Endothelial cell (in vitro differentiated cells): ENCODE measurements at regions not wholly inside any gene's neighbourhood (a gene's known extent, or its start where the extent isn't known, plus 50 kb on each side); places are given as distances from the start of the nearest gene placed in this dataset.
"Not testable (repeated sequence)": the region's sequence is repeated elsewhere in the genome, so short reads cannot be mapped to it uniquely, and the experiment has no call there.

ENCODE experiments used
- DNase-seq: peaks from one replicate; pipeline ENCODE4 v3.0.0; 2021; ENCODE audit warnings: low spot score
- H3K27ac Mint-ChIP-seq: one replicate; pipeline ENCODE4 v1.8.0; 2021; ENCODE audit warnings: mixed read lengths, inconsistent platforms; ENCODE audit not compliant: unreplicated experiment
- H3K27me3 Mint-ChIP-seq: one replicate; pipeline ENCODE4 v1.8.0; 2021; ENCODE audit warnings: mild to moderate bottlenecking, moderate library complexity, mixed read lengths, inconsistent platforms; ENCODE audit not compliant: unreplicated experiment
- H3K36me3 Mint-ChIP-seq: one replicate; pipeline ENCODE4 v1.8.0; 2021; ENCODE audit warnings: mild to moderate bottlenecking, low read depth, mixed read lengths, inconsistent platforms; ENCODE audit not compliant: unreplicated experiment
- H3K4me1 Mint-ChIP-seq: one replicate; pipeline ENCODE4 v1.8.0; 2021; ENCODE audit warnings: mild to moderate bottlenecking, mixed read lengths, inconsistent platforms; ENCODE audit not compliant: unreplicated experiment
- H3K4me3 Mint-ChIP-seq: one replicate; pipeline ENCODE4 v1.8.0; 2021; ENCODE audit warnings: mild to moderate bottlenecking, mixed read lengths, inconsistent platforms; ENCODE audit not compliant: unreplicated experiment
- H3K9me3 Mint-ChIP-seq: one replicate; pipeline ENCODE4 v1.8.0; 2021; ENCODE audit warnings: mixed read lengths, inconsistent platforms; ENCODE audit not compliant: unreplicated experiment
- CTCF ChIP-seq: fragments of 200-600 bp; sonication (generic); IDR thresholded peaks from one replicate; pipeline ENCODE4 v1.5.0; 2021; ENCODE audit warnings: antibody characterized with exemption; ENCODE audit not compliant: unreplicated experiment

GRCh38 chr5:40107786-40108185 lies 571.9 kb upstream of the PTGER4 start:
- not testable (repeated sequence) for H3K4me3 Mint-ChIP-seq, H3K4me1 Mint-ChIP-seq, H3K9me3 Mint-ChIP-seq, H3K27me3 Mint-ChIP-seq, H3K36me3 Mint-ChIP-seq, H3K27ac Mint-ChIP-seq, DNase-seq

- no peaks in the 10 kb centered on the region for H3K4me1 Mint-ChIP-seq
- H3K4me3 Mint-ChIP-seq, result no peak overlapping the region
- H3K36me3 Mint-ChIP-seq, result peaks cover 6% of the 10 kb centered on the region
- peaks cover 6% of the 10 kb centered on the region for H3K9me3 Mint-ChIP-seq
- peaks cover 4% of the 10 kb centered on the region for H3K27me3 Mint-ChIP-seq
- no peak for TF ChIP-seq CTCF
- no peak for DNase-seq
- no peak overlapping the region for H3K27ac Mint-ChIP-seq
Measured at GRCh38 chr5:40106847-40107246, 572.9 kb upstream of the PTGER4 start.

GRCh38 chr5:40098313-40098712 lies 581.4 kb upstream of the PTGER4 start:
- H3K4me1 Mint-ChIP-seq, result no peaks in the 10 kb centered on the region
- no peaks in the 10 kb centered on the region for H3K9me3 Mint-ChIP-seq
- no peak overlapping the region for H3K4me3 Mint-ChIP-seq
- peaks cover 1% of the 10 kb centered on the region for H3K27me3 Mint-ChIP-seq
- TF ChIP-seq CTCF, result no peak
- H3K36me3 Mint-ChIP-seq, result no peaks in the 10 kb centered on the region
- H3K27ac Mint-ChIP-seq, result no peak overlapping the region
- no peak for DNase-seq

- no peaks in the 10 kb centered on the region for H3K36me3 Mint-ChIP-seq
- no peak overlapping the region for H3K27ac Mint-ChIP-seq
- H3K27me3 Mint-ChIP-seq, result no peaks in the 10 kb centered on the region
- H3K9me3 Mint-ChIP-seq, result no peaks in the 10 kb centered on the region
- no peaks in the 10 kb centered on the region for H3K4me1 Mint-ChIP-seq
- no peak for DNase-seq
- no peak overlapping the region for H3K4me3 Mint-ChIP-seq
- no peak for TF ChIP-seq CTCF
Measured at GRCh38 chr5:40093550-40093949, 586.2 kb upstream of the PTGER4 start.

GRCh38 chr5:40089269-40089668 lies 590.4 kb upstream of the PTGER4 start:
- Mint-ChIP-seq H3K9me3 (no peaks in the 10 kb centered on the region), H3K36me3 (no peaks in the 10 kb centered on the region), H3K4me3 (no peak overlapping the region), H3K27me3 (no peaks in the 10 kb centered on the region), H3K4me1 (no peaks in the 10 kb centered on the region), H3K27ac (no peak overlapping the region)
- TF ChIP-seq CTCF, result no peak
- no peak for DNase-seq

- Mint-ChIP-seq H3K27ac (no peak overlapping the region), H3K36me3 (no peaks in the 10 kb centered on the region), H3K4me3 (no peak overlapping the region), H3K4me1 (no peaks in the 10 kb centered on the region), H3K27me3 (no peaks in the 10 kb centered on the region), H3K9me3 (no peaks in the 10 kb centered on the region)
- no peak for TF ChIP-seq CTCF
- DNase-seq, result no peak
Measured at GRCh38 chr5:40084614-40085013, 595.1 kb upstream of the PTGER4 start.
